ENCODE measurements at regions not wholly inside any gene's neighbourhood (a gene's known extent, or its start where the extent isn't known, plus 50 kb on each side); places are given as distances from the start of the nearest gene placed in this dataset.

DNA sequence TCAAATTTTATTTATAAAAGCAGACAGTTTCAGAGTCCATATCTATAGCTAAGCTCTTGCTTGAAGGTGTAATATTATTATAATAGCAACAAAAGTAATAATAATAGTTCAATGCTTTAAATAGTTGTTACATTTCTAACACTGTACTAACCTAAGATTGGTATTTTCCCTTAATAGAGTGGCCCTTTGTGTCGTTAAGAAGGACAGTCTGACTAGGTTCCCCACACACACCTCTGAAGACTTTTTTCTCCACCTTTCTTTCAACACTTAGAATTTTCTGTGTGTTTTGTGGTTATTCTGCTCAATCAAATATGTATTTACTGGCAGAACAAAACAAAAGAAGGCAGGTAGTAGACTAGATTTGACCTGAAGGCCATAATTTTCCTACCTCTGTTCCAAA lies 223.2 kb upstream of the ACO1 start:
- TF ChIP-seq JUND (CRISPR knock-in tag; IDR thresholded peaks at IDR 0.05) (no peak), ZNF10 (CRISPR knock-in tag; IDR thresholded peaks at IDR 0.05; ENCODE audit: borderline replicate concordance, low read depth) (no peak), MTF2 (CRISPR knock-in tag; IDR thresholded peaks at IDR 0.05; ENCODE audit: borderline replicate concordance) (no peak), SNAI1 (CRISPR knock-in tag; IDR thresholded peaks at IDR 0.05; ENCODE audit: borderline replicate concordance) (no peak), ZNF468 (CRISPR knock-in tag; IDR thresholded peaks at IDR 0.05) (no peak)
- TF ChIP-seq, protein P1, sequence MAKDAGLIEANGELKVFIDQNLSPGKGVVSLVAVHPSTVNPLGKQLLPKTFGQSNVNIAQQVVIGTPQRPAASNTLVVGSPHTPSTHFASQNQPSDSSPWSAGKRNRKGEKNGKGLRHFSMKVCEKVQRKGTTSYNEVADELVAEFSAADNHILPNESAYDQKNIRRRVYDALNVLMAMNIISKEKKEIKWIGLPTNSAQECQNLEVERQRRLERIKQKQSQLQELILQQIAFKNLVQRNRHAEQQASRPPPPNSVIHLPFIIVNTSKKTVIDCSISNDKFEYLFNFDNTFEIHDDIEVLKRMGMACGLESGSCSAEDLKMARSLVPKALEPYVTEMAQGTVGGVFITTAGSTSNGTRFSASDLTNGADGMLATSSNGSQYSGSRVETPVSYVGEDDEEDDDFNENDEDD (CRISPR knock-in tag; IDR thresholded peaks at IDR 0.05; ENCODE audit: borderline replicate concordance): no peak
- TF ChIP-seq, protein P2, sequence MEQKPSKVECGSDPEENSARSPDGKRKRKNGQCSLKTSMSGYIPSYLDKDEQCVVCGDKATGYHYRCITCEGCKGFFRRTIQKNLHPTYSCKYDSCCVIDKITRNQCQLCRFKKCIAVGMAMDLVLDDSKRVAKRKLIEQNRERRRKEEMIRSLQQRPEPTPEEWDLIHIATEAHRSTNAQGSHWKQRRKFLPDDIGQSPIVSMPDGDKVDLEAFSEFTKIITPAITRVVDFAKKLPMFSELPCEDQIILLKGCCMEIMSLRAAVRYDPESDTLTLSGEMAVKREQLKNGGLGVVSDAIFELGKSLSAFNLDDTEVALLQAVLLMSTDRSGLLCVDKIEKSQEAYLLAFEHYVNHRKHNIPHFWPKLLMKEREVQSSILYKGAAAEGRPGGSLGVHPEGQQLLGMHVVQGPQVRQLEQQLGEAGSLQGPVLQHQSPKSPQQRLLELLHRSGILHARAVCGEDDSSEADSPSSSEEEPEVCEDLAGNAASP (CRISPR knock-in tag; IDR thresholded peaks at IDR 0.05; ENCODE audit: borderline replicate concordance): no peak
